ENCODE measurements at regions not wholly inside any gene's neighbourhood (a gene's known extent, or its start where the extent isn't known, plus 50 kb on each side); places are given as distances from the start of the nearest gene placed in this dataset.

DNA sequence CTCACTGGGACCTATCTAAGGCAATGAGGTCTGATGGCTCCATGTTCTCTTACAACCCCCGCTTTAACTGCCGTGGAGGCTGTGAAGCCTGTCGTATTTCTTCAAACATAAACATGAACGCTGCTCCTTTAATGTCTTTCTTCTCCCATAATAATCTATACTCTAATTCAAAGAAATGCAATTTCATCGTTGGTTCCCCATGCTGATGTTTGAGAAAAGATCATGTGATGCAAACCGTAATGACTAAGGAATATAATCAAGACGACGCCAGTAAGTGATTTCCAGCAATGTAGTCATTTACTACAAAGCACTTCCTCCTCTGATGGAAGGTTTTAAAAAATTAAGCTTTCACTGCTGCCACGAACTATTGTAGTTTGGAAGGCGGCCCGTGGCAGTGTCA, 102.6 kb upstream of the NEBL start:
- no peak for TF ChIP-seq TAF1 (IDR thresholded peaks at IDR 0.05; ENCODE audit: low read depth)
- TF ChIP-seq RAD21 (conservative IDR thresholded peaks at IDR 0.05), result no peak
- TF ChIP-seq, protein P1, sequence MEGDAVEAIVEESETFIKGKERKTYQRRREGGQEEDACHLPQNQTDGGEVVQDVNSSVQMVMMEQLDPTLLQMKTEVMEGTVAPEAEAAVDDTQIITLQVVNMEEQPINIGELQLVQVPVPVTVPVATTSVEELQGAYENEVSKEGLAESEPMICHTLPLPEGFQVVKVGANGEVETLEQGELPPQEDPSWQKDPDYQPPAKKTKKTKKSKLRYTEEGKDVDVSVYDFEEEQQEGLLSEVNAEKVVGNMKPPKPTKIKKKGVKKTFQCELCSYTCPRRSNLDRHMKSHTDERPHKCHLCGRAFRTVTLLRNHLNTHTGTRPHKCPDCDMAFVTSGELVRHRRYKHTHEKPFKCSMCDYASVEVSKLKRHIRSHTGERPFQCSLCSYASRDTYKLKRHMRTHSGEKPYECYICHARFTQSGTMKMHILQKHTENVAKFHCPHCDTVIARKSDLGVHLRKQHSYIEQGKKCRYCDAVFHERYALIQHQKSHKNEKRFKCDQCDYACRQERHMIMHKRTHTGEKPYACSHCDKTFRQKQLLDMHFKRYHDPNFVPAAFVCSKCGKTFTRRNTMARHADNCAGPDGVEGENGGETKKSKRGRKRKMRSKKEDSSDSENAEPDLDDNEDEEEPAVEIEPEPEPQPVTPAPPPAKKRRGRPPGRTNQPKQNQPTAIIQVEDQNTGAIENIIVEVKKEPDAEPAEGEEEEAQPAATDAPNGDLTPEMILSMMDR (IDR thresholded peaks at IDR 0.05; ENCODE audit: poor library complexity, severe bottlenecking), result no peak
- TF ChIP-seq EP300 (conservative IDR thresholded peaks at IDR 0.05; ENCODE audit: poor library complexity, severe bottlenecking), result no peak
- no peak for TF ChIP-seq EZH2 (IDR thresholded peaks at IDR 0.05; ENCODE audit: borderline replicate concordance, insufficient read depth, low read length, poor library complexity, severe bottlenecking)
- TF ChIP-seq, protein P2, sequence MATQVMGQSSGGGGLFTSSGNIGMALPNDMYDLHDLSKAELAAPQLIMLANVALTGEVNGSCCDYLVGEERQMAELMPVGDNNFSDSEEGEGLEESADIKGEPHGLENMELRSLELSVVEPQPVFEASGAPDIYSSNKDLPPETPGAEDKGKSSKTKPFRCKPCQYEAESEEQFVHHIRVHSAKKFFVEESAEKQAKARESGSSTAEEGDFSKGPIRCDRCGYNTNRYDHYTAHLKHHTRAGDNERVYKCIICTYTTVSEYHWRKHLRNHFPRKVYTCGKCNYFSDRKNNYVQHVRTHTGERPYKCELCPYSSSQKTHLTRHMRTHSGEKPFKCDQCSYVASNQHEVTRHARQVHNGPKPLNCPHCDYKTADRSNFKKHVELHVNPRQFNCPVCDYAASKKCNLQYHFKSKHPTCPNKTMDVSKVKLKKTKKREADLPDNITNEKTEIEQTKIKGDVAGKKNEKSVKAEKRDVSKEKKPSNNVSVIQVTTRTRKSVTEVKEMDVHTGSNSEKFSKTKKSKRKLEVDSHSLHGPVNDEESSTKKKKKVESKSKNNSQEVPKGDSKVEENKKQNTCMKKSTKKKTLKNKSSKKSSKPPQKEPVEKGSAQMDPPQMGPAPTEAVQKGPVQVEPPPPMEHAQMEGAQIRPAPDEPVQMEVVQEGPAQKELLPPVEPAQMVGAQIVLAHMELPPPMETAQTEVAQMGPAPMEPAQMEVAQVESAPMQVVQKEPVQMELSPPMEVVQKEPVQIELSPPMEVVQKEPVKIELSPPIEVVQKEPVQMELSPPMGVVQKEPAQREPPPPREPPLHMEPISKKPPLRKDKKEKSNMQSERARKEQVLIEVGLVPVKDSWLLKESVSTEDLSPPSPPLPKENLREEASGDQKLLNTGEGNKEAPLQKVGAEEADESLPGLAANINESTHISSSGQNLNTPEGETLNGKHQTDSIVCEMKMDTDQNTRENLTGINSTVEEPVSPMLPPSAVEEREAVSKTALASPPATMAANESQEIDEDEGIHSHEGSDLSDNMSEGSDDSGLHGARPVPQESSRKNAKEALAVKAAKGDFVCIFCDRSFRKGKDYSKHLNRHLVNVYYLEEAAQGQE (IDR thresholded peaks at IDR 0.05; ENCODE audit: borderline replicate concordance), result no peak
- TF ChIP-seq POLR2AphosphoS5 (IDR thresholded peaks at IDR 0.05), result no peak
- TF ChIP-seq SMC3 (conservative IDR thresholded peaks at IDR 0.05; ENCODE audit: poor library complexity), result no peak
- no peak for TF ChIP-seq MXI1 (conservative IDR thresholded peaks at IDR 0.05; ENCODE audit: poor library complexity, severe bottlenecking)
